COR-L47 (cell line): ENCODE measurements at regions not wholly inside any gene's neighbourhood (a gene's known extent, or its start where the extent isn't known, plus 50 kb on each side); places are given as distances from the start of the nearest gene placed in this dataset.
"Not testable (repeated sequence)": the region's sequence is repeated elsewhere in the genome, so short reads cannot be mapped to it uniquely, and the experiment has no call there.

ENCODE experiments used
- DNase-seq: peaks from one replicate; lab custom pipeline; 2025; lab: John Stamatoyannopoulos, UW

- DNase-seq = no peak
Measured at GRCh38 chr6:121595646-121596045, 160.2 kb downstream of the GJA1 start.

GRCh38 chr6:121596441-121596840 is 161.0 kb downstream of the GJA1 start:
- no peak for DNase-seq

GRCh38 chr6:121597654-121598053 is 162.2 kb downstream of the GJA1 start:
- no peak for DNase-seq

- not testable (repeated sequence) for DNase-seq
Measured at GRCh38 chr6:121599331-121599730, 163.9 kb downstream of the GJA1 start.

GRCh38 chr6:121600389-121601168 is 165.1 kb downstream of the GJA1 start:
- DNase-seq = no peak

GRCh38 chr6:121603486-121603885 is 168.0 kb downstream of the GJA1 start:
- DNase-seq = no peak

GRCh38 chr6:121607721-121608120 is 172.3 kb downstream of the GJA1 start:
- DNase-seq = no peak

- DNase-seq = no peak
Measured at GRCh38 chr6:121608270-121608669, 172.8 kb downstream of the GJA1 start.

- no peak for DNase-seq
Measured at GRCh38 chr6:121609281-121609680, 173.8 kb downstream of the GJA1 start.

GRCh38 chr6:121612927-121613326 is 177.5 kb downstream of the GJA1 start:
- no peak for DNase-seq

- no peak for DNase-seq
Measured at GRCh38 chr6:121614115-121614514, 178.7 kb downstream of the GJA1 start.

- DNase-seq = no peak
Measured at GRCh38 chr6:121615493-121615892, 180.0 kb downstream of the GJA1 start.

GRCh38 chr6:121616406-121616805 is 181.0 kb downstream of the GJA1 start:
- DNase-seq = no peak

- no peak for DNase-seq
Measured at GRCh38 chr6:121617388-121617787, 181.9 kb downstream of the GJA1 start.

- no peak for DNase-seq
Measured at GRCh38 chr6:121619013-121619412, 183.6 kb downstream of the GJA1 start.

GRCh38 chr6:121619987-121620740 is 184.7 kb downstream of the GJA1 start:
- no peak for DNase-seq

- no peak for DNase-seq
Measured at GRCh38 chr6:121627761-121628160, 192.3 kb downstream of the GJA1 start.

- DNase-seq = no peak
Measured at GRCh38 chr6:121630716-121631115, 195.3 kb downstream of the GJA1 start.

GRCh38 chr6:121631752-121632151 is 196.3 kb downstream of the GJA1 start:
- DNase-seq = not testable (repeated sequence)

- DNase-seq = no peak
Measured at GRCh38 chr6:121633309-121633708, 197.9 kb downstream of the GJA1 start.

- DNase-seq = not testable (repeated sequence)
Measured at GRCh38 chr6:121634586-121634985, 199.1 kb downstream of the GJA1 start.

- DNase-seq = no peak
Measured at GRCh38 chr6:121635355-121635754, 199.9 kb downstream of the GJA1 start.

- DNase-seq = not testable (repeated sequence)
Measured at GRCh38 chr6:121636217-121636616, 200.8 kb downstream of the GJA1 start.
